KMS-11 (cell line): ENCODE measurements at regions not wholly inside any gene's neighbourhood (a gene's known extent, or its start where the extent isn't known, plus 50 kb on each side); places are given as distances from the start of the nearest gene placed in this dataset.

Experiments used
- H2AFZ ChIP-seq: fragments of 200-600 bp; sonication (generic); 2 replicates; pipeline ENCODE4 v1.6.1; 2016; ENCODE audit warnings: antibody characterized with exemption, mixed run types, low read depth
- H3K27ac ChIP-seq: fragments of 200-600 bp; sonication (generic); 2 replicates; pipeline ENCODE4 v1.6.1; 2016; ENCODE audit warnings: mild to moderate bottlenecking, mixed run types
- H3K27me3 ChIP-seq: fragments of 200-600 bp; sonication (generic); 2 replicates; pipeline ENCODE4 v1.6.1; 2017; ENCODE audit warnings: mild to moderate bottlenecking, low read depth, mixed run types, moderate library complexity; ENCODE audit not compliant: insufficient read depth
- H3K36me3 ChIP-seq: fragments of 200-600 bp; sonication (generic); 2 replicates; pipeline ENCODE4 v1.6.1; 2017; ENCODE audit warnings: mild to moderate bottlenecking, mixed run types; ENCODE audit not compliant: insufficient read depth
- H3K4me1 ChIP-seq: fragments of 200-600 bp; sonication (generic); 2 replicates; pipeline ENCODE4 v1.6.1; 2016; ENCODE audit warnings: mild to moderate bottlenecking, low read depth, mixed run types; ENCODE audit not compliant: poor library complexity, severe bottlenecking
- H3K4me2 ChIP-seq: fragments of 200-600 bp; sonication (generic); 2 replicates; pipeline ENCODE4 v1.7.0; 2016; ENCODE audit warnings: mild to moderate bottlenecking, mixed run types
- H3K4me3 ChIP-seq: fragments of 200-600 bp; sonication (generic); IDR thresholded peaks from 2 replicates; pipeline ENCODE4 v1.6.1; 2017; ENCODE audit warnings: low read depth, low read length, mixed read lengths; ENCODE audit not compliant: insufficient read depth
- H3K79me2 ChIP-seq: fragments of 200-600 bp; sonication (generic); 2 replicates; pipeline ENCODE4 v1.6.1; 2016; ENCODE audit warnings: low read depth, mixed run types; ENCODE audit not compliant: insufficient read depth
- H3K9ac ChIP-seq: fragments of 200-600 bp; sonication (generic); 2 replicates; pipeline ENCODE4 v1.6.1; 2016; ENCODE audit warnings: mild to moderate bottlenecking, mixed run types
- H4K20me1 ChIP-seq: fragments of 200-600 bp; sonication (generic); 2 replicates; pipeline ENCODE4 v1.6.1; 2016; ENCODE audit warnings: mild to moderate bottlenecking, mixed run types; ENCODE audit not compliant: insufficient read depth
- TF ChIP-seq, protein P1 (sequence below): fragments of 200-600 bp; sonication (generic); conservative IDR thresholded peaks from 2 replicates; pipeline ENCODE4 v1.6.1; 2017; ENCODE audit warnings: low read depth, mild to moderate bottlenecking, antibody characterized with exemption, low read length, moderate library complexity, mixed read lengths

GRCh38 chr3:30271781-30272180 lies 334.6 kb upstream of the TGFBR2 start:
- Histone ChIP-seq H3K4me1 (no peaks in the 10 kb centered on the region), H3K36me3 (no peaks in the 10 kb centered on the region), H3K27me3 (no peaks in the 10 kb centered on the region), H2AFZ (no peak overlapping the region), H3K4me2 (no peak overlapping the region), H3K27ac (no peak overlapping the region), H4K20me1 (no peaks in the 10 kb centered on the region), H3K4me3 (no peak overlapping the region), H3K79me2 (no peaks in the 10 kb centered on the region), H3K9ac (no peak overlapping the region)
- TF ChIP-seq, protein P1, sequence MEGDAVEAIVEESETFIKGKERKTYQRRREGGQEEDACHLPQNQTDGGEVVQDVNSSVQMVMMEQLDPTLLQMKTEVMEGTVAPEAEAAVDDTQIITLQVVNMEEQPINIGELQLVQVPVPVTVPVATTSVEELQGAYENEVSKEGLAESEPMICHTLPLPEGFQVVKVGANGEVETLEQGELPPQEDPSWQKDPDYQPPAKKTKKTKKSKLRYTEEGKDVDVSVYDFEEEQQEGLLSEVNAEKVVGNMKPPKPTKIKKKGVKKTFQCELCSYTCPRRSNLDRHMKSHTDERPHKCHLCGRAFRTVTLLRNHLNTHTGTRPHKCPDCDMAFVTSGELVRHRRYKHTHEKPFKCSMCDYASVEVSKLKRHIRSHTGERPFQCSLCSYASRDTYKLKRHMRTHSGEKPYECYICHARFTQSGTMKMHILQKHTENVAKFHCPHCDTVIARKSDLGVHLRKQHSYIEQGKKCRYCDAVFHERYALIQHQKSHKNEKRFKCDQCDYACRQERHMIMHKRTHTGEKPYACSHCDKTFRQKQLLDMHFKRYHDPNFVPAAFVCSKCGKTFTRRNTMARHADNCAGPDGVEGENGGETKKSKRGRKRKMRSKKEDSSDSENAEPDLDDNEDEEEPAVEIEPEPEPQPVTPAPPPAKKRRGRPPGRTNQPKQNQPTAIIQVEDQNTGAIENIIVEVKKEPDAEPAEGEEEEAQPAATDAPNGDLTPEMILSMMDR: no peak

DNA sequence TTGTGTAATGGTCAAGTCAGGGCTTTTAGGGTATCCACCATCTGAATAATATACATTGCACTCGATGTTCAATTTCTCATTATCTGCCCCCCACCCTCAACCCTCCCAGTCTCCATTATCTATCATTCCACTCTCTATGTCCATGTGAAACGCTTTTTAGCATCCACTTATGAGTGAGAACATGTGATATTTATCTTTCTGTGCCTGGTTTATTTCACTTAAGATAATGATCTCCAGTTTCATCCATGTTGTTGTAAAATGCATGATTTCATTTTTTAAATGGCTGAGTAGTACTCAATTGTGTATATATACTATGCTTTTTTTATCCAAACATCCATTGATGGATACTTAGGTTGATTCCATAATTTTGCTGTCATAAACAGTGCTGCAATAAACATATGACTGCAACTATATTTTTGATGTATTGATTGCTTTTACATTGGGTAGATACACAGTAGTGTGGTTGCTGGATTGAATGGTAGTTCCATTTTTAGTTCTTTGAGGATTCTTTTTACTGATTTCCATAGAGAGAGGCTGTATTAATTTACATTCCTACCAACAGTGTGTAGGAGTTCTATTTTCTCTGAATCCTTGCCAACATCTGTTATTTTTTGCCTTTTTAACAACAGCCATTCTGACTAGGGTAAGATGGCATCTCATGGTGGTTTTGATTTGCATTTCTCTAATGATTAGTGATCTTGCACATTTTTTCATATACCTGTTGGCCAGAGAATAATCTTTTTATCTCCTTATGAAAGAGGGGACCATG lies 332.9 kb upstream of the TGFBR2 start:
- Histone ChIP-seq H3K4me2 (no peak overlapping the region), H3K9ac (no peak overlapping the region), H2AFZ (no peak overlapping the region), H3K36me3 (no peaks in the 10 kb centered on the region), H3K27me3 (no peaks in the 10 kb centered on the region), H4K20me1 (no peaks in the 10 kb centered on the region), H3K27ac (no peak overlapping the region), H3K79me2 (no peaks in the 10 kb centered on the region), H3K4me1 (no peaks in the 10 kb centered on the region), H3K4me3 (no peak overlapping the region)
- TF ChIP-seq, protein P1: no peak

GRCh38 chr3:30277494-30277893 lies 328.9 kb upstream of the TGFBR2 start:
- no peak overlapping the region for H3K4me3 ChIP-seq
- TF ChIP-seq, protein P1: no peak
- no peak overlapping the region for H2AFZ ChIP-seq

DNA sequence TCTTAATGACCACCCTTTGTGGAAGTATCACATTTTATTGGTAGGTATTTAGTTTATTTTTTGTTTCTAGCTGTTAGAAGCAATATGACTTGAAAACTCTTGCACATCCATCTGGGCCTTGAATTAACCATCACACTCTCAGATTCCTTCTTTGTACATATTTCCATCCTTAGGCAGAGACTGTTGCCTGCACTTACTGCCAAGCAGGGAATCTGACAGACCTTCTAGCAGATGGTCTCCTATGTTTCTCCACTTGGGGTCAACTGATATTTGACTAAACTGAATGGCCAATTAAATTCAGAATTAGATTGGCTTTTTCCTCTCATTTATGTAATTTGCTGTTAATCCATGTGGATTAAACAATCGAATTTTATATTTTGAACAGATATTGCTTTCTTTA lies 324.9 kb upstream of the TGFBR2 start:
- Histone ChIP-seq H4K20me1 (no peaks in the 10 kb centered on the region), H3K4me1 (no peaks in the 10 kb centered on the region), H3K4me2 (no peak overlapping the region), H3K36me3 (no peaks in the 10 kb centered on the region), H3K79me2 (no peaks in the 10 kb centered on the region), H3K4me3 (no peak overlapping the region), H3K9ac (no peak overlapping the region), H2AFZ (no peak overlapping the region), H3K27ac (no peak overlapping the region), H3K27me3 (no peaks in the 10 kb centered on the region)
- TF ChIP-seq, protein P1: no peak

More at GRCh38 chr3:30277494-30277893, 328.9 kb upstream of the TGFBR2 start:
- Histone ChIP-seq H3K9ac (no peak overlapping the region), H3K27me3 (no peaks in the 10 kb centered on the region), H3K4me1 (no peaks in the 10 kb centered on the region), H4K20me1 (no peaks in the 10 kb centered on the region), H3K79me2 (no peaks in the 10 kb centered on the region), H3K27ac (no peak overlapping the region), H3K36me3 (no peaks in the 10 kb centered on the region), H3K4me2 (no peak overlapping the region)
